ENCODE measurements at regions not wholly inside any gene's neighbourhood (a gene's known extent, or its start where the extent isn't known, plus 50 kb on each side); places are given as distances from the start of the nearest gene placed in this dataset.
"Not testable (repeated sequence)": the region's sequence is repeated elsewhere in the genome, so short reads cannot be mapped to it uniquely, and the experiment has no call there.

DNA sequence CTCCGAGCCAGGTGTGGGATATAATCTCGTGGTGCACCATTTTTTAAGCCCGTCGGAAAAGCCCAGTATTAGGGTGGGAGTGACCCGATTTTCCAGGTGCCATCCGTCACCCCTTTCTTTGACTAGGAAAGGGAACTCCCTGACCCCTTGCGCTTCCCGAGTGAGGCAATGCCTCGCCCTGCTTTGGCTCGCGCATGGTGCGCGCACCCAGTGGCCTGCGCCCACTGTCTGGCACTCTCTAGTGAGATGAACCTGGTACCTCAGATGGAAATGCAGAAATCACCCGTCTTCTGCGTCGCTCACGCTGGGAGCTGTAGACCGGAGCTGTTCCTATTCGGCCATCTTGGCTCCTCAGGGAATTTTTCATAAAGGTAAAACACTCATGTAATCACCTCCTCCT is 63.9 kb downstream of the RWDD3 start:
- H3K36me3 Mint-ChIP-seq (ENCODE audit: low read depth); H3K4me1 Mint-ChIP-seq (ENCODE audit: low read depth); H3K27me3 Mint-ChIP-seq (ENCODE audit: low read depth); H3K4me3 Mint-ChIP-seq (ENCODE audit: low read depth); intact Hi-C loops (cut with micrococcal nuclease); DNase-seq (ENCODE audit: low spot score); H3K27ac Mint-ChIP-seq; H3K9me3 Mint-ChIP-seq: not testable (repeated sequence)

GRCh38 chr1:95301091-95301490 is 67.1 kb downstream of the RWDD3 start:
- DNase-seq (ENCODE audit: low spot score) = no peak
- intact Hi-C loops (cut with micrococcal nuclease) = no loop called here
- Mint-ChIP-seq H3K9me3 (no peaks in the 10 kb centered on the region), H3K27me3 (ENCODE audit: low read depth) (no peaks in the 10 kb centered on the region), H3K27ac (no peak overlapping the region), H3K4me3 (ENCODE audit: low read depth) (no peak overlapping the region), H3K36me3 (ENCODE audit: low read depth) (no peaks in the 10 kb centered on the region), H3K4me1 (ENCODE audit: low read depth) (no peaks in the 10 kb centered on the region)

- intact Hi-C loops (cut with micrococcal nuclease) = no loop called here
- H3K27ac Mint-ChIP-seq = no peak overlapping the region
- no peak overlapping the region for H3K4me3 Mint-ChIP-seq (ENCODE audit: low read depth)
- H3K36me3 Mint-ChIP-seq (ENCODE audit: low read depth) = no peaks in the 10 kb centered on the region
- DNase-seq (ENCODE audit: low spot score) = no peak
- no peaks in the 10 kb centered on the region for H3K27me3 Mint-ChIP-seq (ENCODE audit: low read depth)
- no peaks in the 10 kb centered on the region for H3K9me3 Mint-ChIP-seq
- H3K4me1 Mint-ChIP-seq (ENCODE audit: low read depth) = no peaks in the 10 kb centered on the region
Observed at GRCh38 chr1:95301614-95302013, 67.6 kb downstream of the RWDD3 start.

- H3K27me3 Mint-ChIP-seq (ENCODE audit: low read depth) = no peaks in the 10 kb centered on the region
- no peak overlapping the region for H3K4me3 Mint-ChIP-seq (ENCODE audit: low read depth)
- H3K36me3 Mint-ChIP-seq (ENCODE audit: low read depth) = no peaks in the 10 kb centered on the region
- no peak overlapping the region for H3K27ac Mint-ChIP-seq
- intact Hi-C loops (cut with micrococcal nuclease) = no loop called here
- no peaks in the 10 kb centered on the region for H3K4me1 Mint-ChIP-seq (ENCODE audit: low read depth)
- H3K9me3 Mint-ChIP-seq = no peaks in the 10 kb centered on the region
- DNase-seq (ENCODE audit: low spot score) = no peak
Observed at GRCh38 chr1:95304803-95305202, 70.8 kb downstream of the RWDD3 start.

GRCh38 chr1:95308276-95309030 is 74.4 kb downstream of the RWDD3 start:
- Mint-ChIP-seq H3K36me3 (ENCODE audit: low read depth) (no peaks in the 10 kb centered on the region), H3K4me1 (ENCODE audit: low read depth) (no peaks in the 10 kb centered on the region), H3K4me3 (ENCODE audit: low read depth) (no peak overlapping the region), H3K9me3 (no peaks in the 10 kb centered on the region), H3K27me3 (ENCODE audit: low read depth) (peaks cover 4% of the 10 kb centered on the region), H3K27ac (no peak overlapping the region)
- intact Hi-C loops (cut with micrococcal nuclease) = no loop called here
- DNase-seq (ENCODE audit: low spot score) = no peak

GRCh38 chr1:95309031-95309471 is 75.0 kb downstream of the RWDD3 start:
- H3K27me3 Mint-ChIP-seq (ENCODE audit: low read depth) = peaks cover 4% of the 10 kb centered on the region
- no peak overlapping the region for H3K4me3 Mint-ChIP-seq (ENCODE audit: low read depth)
- H3K36me3 Mint-ChIP-seq (ENCODE audit: low read depth) = no peaks in the 10 kb centered on the region
- no peak for DNase-seq (ENCODE audit: low spot score)
- H3K4me1 Mint-ChIP-seq (ENCODE audit: low read depth) = no peaks in the 10 kb centered on the region
- H3K27ac Mint-ChIP-seq = no peak overlapping the region
- H3K9me3 Mint-ChIP-seq = no peaks in the 10 kb centered on the region
- intact Hi-C loops (cut with micrococcal nuclease) = no loop called here

- Mint-ChIP-seq H3K27me3 (ENCODE audit: low read depth) (peaks cover 4% of the 10 kb centered on the region), H3K9me3 (no peaks in the 10 kb centered on the region), H3K27ac (no peak overlapping the region), H3K4me3 (ENCODE audit: low read depth) (no peak overlapping the region), H3K36me3 (ENCODE audit: low read depth) (no peaks in the 10 kb centered on the region), H3K4me1 (ENCODE audit: low read depth) (no peaks in the 10 kb centered on the region)
- intact Hi-C loops (cut with micrococcal nuclease) = no loop called here
- DNase-seq (ENCODE audit: low spot score) = no peak
Observed at GRCh38 chr1:95311014-95311413, 77.0 kb downstream of the RWDD3 start.

DNA sequence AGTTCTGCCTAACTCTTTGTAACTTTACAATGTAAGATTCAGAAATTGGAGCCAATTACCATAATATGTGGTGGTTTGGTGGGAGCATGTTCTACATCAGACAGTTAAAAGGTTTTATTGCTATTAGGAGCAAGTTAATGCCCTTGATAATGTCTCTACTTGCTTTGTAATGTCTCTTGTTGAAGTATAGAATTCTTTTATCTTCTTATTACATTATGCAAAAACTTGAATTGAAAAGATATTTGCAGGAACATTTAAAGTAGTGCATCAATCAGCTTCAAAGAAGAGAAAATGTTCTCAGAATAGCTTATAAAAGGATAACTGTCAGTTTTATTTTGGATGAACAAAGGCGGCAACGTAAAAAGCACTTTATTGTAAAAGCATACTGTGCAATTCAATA is 77.8 kb downstream of the RWDD3 start:
- intact Hi-C loops (cut with micrococcal nuclease) = no loop called here
- no peaks in the 10 kb centered on the region for H3K4me1 Mint-ChIP-seq (ENCODE audit: low read depth)
- no peaks in the 10 kb centered on the region for H3K36me3 Mint-ChIP-seq (ENCODE audit: low read depth)
- peaks cover 4% of the 10 kb centered on the region for H3K27me3 Mint-ChIP-seq (ENCODE audit: low read depth)
- H3K4me3 Mint-ChIP-seq (ENCODE audit: low read depth) = no peak overlapping the region
- no peak overlapping the region for H3K27ac Mint-ChIP-seq
- no peak for DNase-seq (ENCODE audit: low spot score)
- H3K9me3 Mint-ChIP-seq = no peaks in the 10 kb centered on the region

- H3K27me3 Mint-ChIP-seq (ENCODE audit: low read depth) = peaks cover 4% of the 10 kb centered on the region
- no peaks in the 10 kb centered on the region for H3K36me3 Mint-ChIP-seq (ENCODE audit: low read depth)
- DNase-seq (ENCODE audit: low spot score) = no peak
- H3K4me1 Mint-ChIP-seq (ENCODE audit: low read depth) = no peaks in the 10 kb centered on the region
- no peak overlapping the region for H3K27ac Mint-ChIP-seq
- intact Hi-C loops (cut with micrococcal nuclease) = no loop called here
- no peak overlapping the region for H3K4me3 Mint-ChIP-seq (ENCODE audit: low read depth)
- H3K9me3 Mint-ChIP-seq = no peaks in the 10 kb centered on the region
Observed at GRCh38 chr1:95312181-95312580, 78.2 kb downstream of the RWDD3 start.

DNA sequence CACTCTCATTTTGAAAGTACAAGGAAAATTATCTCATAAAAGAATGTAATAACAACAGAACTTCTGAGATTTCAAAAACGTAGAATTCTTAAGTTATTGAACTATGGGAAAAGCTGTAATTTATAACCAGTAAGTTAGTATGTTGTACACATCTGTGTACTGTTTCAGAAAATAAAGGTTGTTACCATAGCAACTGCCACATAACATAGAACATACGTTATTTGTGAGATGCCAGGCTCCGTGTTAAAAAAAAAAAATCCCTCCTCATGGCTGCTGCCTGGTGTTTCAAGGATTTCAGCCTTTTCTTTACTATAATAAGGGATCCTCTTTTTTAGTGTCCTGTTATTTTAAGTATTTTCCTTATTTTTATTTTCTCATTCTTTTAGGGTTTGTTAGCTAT is 79.5 kb downstream of the RWDD3 start:
- Mint-ChIP-seq H3K4me3 (ENCODE audit: low read depth) (no peak overlapping the region), H3K27me3 (ENCODE audit: low read depth) (peaks cover 4% of the 10 kb centered on the region), H3K27ac (no peak overlapping the region), H3K36me3 (ENCODE audit: low read depth) (no peaks in the 10 kb centered on the region), H3K9me3 (no peaks in the 10 kb centered on the region), H3K4me1 (ENCODE audit: low read depth) (no peaks in the 10 kb centered on the region)
- intact Hi-C loops (cut with micrococcal nuclease) = no loop called here
- no peak for DNase-seq (ENCODE audit: low spot score)

GRCh38 chr1:95321531-95321930 is 87.5 kb downstream of the RWDD3 start:
- H3K36me3 Mint-ChIP-seq (ENCODE audit: low read depth) = no peaks in the 10 kb centered on the region
- no peak overlapping the region for H3K4me3 Mint-ChIP-seq (ENCODE audit: low read depth)
- H3K27ac Mint-ChIP-seq = no peak overlapping the region

DNA sequence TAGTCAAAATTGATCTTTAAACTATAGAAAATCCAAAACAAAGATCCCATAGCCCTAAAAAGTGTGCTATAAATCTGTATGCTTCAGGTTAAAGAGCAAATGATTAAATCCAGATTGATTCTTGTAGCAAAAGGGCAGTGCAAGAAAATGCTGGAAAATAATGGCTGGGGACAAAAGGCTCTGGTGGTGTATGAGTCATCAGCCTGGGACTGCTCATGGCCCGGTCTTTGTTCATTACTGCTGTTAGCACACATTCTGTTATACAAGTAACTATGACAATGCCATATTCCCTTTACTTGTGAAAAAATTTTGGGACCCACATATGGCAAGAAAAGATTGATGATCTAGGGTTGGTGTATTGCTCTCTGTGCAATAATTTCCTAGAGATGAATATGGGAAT is 89.1 kb downstream of the RWDD3 start:
- Mint-ChIP-seq H3K36me3 (ENCODE audit: low read depth) (no peaks in the 10 kb centered on the region), H3K27ac (no peak overlapping the region), H3K4me3 (ENCODE audit: low read depth) (no peak overlapping the region), H3K4me1 (ENCODE audit: low read depth) (no peaks in the 10 kb centered on the region), H3K27me3 (ENCODE audit: low read depth) (no peaks in the 10 kb centered on the region), H3K9me3 (no peaks in the 10 kb centered on the region)
- no peak for DNase-seq (ENCODE audit: low spot score)
- intact Hi-C loops (cut with micrococcal nuclease) = no loop called here

More at GRCh38 chr1:95321531-95321930, 87.5 kb downstream of the RWDD3 start:
- intact Hi-C loops (cut with micrococcal nuclease) = no loop called here
- no peaks in the 10 kb centered on the region for H3K9me3 Mint-ChIP-seq
- H3K4me1 Mint-ChIP-seq (ENCODE audit: low read depth) = no peaks in the 10 kb centered on the region
- H3K27me3 Mint-ChIP-seq (ENCODE audit: low read depth) = no peaks in the 10 kb centered on the region
- no peak for DNase-seq (ENCODE audit: low spot score)

DNA sequence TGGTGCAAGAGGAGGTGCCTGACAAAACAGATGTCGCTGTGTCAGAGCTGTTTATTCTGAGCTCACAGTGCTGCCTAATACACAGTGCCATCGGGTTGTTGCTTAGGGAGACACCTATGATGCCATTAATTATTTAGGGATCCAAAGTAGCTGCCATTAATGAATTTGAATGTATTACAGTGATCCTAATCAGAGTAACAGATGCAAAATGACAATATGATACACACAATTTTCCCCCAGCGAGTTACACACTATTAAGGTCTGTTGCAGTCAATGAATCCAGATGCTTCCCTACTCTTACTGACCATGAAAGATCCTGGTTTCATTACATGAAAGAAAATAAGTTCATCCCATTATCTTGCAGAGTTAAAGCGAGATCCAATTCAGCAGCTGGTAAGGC is 91.3 kb downstream of the RWDD3 start:
- intact Hi-C loops (cut with micrococcal nuclease) = no loop called here
- no peak for DNase-seq (ENCODE audit: low spot score)
- Mint-ChIP-seq H3K27me3 (ENCODE audit: low read depth) (no peaks in the 10 kb centered on the region), H3K4me1 (ENCODE audit: low read depth) (no peaks in the 10 kb centered on the region), H3K9me3 (no peaks in the 10 kb centered on the region), H3K27ac (no peak overlapping the region), H3K4me3 (ENCODE audit: low read depth) (no peak overlapping the region), H3K36me3 (ENCODE audit: low read depth) (no peaks in the 10 kb centered on the region)

DNA sequence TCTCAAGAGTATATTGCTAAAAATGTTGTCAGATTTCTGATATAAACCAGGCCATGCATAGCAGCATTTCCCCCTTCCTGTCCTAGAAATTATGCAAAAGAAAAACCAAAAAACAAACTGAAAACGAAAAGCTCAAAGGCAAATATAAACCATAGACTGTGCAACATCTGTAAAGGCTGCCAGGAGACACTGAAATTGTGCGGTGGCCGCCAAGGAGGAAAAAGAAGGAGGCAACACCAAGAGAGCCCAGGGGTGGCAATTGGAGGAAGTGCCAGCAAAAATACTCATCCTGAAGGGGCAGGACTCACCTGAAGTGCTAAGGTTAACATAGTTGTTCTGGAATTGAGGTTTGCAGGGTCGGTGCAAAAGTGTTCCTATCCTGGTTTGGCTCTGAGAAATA is 92.0 kb downstream of the RWDD3 start:
- no peak overlapping the region for H3K4me3 Mint-ChIP-seq (ENCODE audit: low read depth)
- H3K36me3 Mint-ChIP-seq (ENCODE audit: low read depth) = no peaks in the 10 kb centered on the region
- H3K4me1 Mint-ChIP-seq (ENCODE audit: low read depth) = no peaks in the 10 kb centered on the region
- H3K27me3 Mint-ChIP-seq (ENCODE audit: low read depth) = no peaks in the 10 kb centered on the region
- H3K27ac Mint-ChIP-seq = no peak overlapping the region
- DNase-seq (ENCODE audit: low spot score) = no peak
- intact Hi-C loops (cut with micrococcal nuclease) = no loop called here
- no peaks in the 10 kb centered on the region for H3K9me3 Mint-ChIP-seq

Data from activated T-helper 2 cell treated with anti-CD3 and anti-CD28 coated beads, Interferon-gamma antibody, Interleukin-2, Interleukin-4, amounts not matched to agents 10 μg/mL and 5 μg/mL and 100 μg/mL, durations not matched to agents 14 hours and 24 hours and 36 hours (primary cell).